Neural progenitor cell (in vitro differentiated cells): ENCODE measurements at regions not wholly inside any gene's neighbourhood (a gene's known extent, or its start where the extent isn't known, plus 50 kb on each side); places are given as distances from the start of the nearest gene placed in this dataset.

Experiments
- DNase-seq: peaks from one replicate; pipeline ENCODE4 v3.0.0-alpha.2; 2016; ENCODE audit warnings: low spot score
- H2AFZ ChIP-seq: fragments of 200-600 bp; sonication (generic); replicated peaks from 2 replicates; pipeline ENCODE4 v1.6.1; 2016; ENCODE audit warnings: antibody characterized with exemption
- H3F3A ChIP-seq: fragments of 200-600 bp; sonication (generic); 2 replicates; pipeline ENCODE4 v1.6.1; 2016; ENCODE audit warnings: antibody characterized with exemption, low read depth
- H3K27ac ChIP-seq: fragments of 200-600 bp; sonication (generic); 2 replicates; pipeline ENCODE4 v1.5.1; 2016; ENCODE audit warnings: mild to moderate bottlenecking
- H3K27me3 ChIP-seq: fragments of 200-600 bp; sonication (generic); 2 replicates; pipeline ENCODE4 v1.6.1; 2016; ENCODE audit warnings: mild to moderate bottlenecking, moderate library complexity
- H3K36me3 ChIP-seq: fragments of 200-600 bp; sonication (generic); 2 replicates; pipeline ENCODE4 v1.5.1; 2016
- H3K4me1 ChIP-seq: fragments of 200-600 bp; sonication (generic); 2 replicates; pipeline ENCODE4 v1.6.1; 2016; ENCODE audit warnings: mixed run types
- H3K4me2 ChIP-seq: fragments of 200-600 bp; sonication (generic); 2 replicates; pipeline ENCODE4 v1.6.1; 2016
- H3K4me3 ChIP-seq: fragments of 200-600 bp; sonication (generic); 2 replicates; pipeline ENCODE4 v1.5.1; 2016
- H3K79me2 ChIP-seq: fragments of 200-600 bp; sonication (generic); 2 replicates; pipeline ENCODE4 v1.6.1; 2016; ENCODE audit warnings: low read depth
- H3K9ac ChIP-seq: fragments of 200-600 bp; sonication (generic); 2 replicates; pipeline ENCODE4 v1.6.1; 2016
- H3K9me3 ChIP-seq: fragments of 200-600 bp; sonication (generic); 2 replicates; pipeline ENCODE4 v1.5.1; 2016; ENCODE audit warnings: low read depth
- H4K20me1 ChIP-seq: fragments of 200-600 bp; sonication (generic); 2 replicates; pipeline ENCODE4 v1.6.1; 2016; ENCODE audit warnings: low read depth
- H3K27ac Mint-ChIP-seq: 3 replicates; pipeline ENCODE4 v1.8.0; 2021; ENCODE audit warnings: mixed read lengths
- H3K27me3 Mint-ChIP-seq: 2 replicates; pipeline ENCODE4 v1.8.0; 2022; ENCODE audit warnings: low read depth, mild to moderate bottlenecking, inconsistent platforms, moderate library complexity, mixed read lengths; ENCODE audit not compliant: insufficient read depth
- H3K36me3 Mint-ChIP-seq: 3 replicates; pipeline ENCODE4 v1.8.0; 2021; ENCODE audit warnings: mixed read lengths
- H3K4me1 Mint-ChIP-seq: 3 replicates; pipeline ENCODE4 v1.8.0; 2021; ENCODE audit warnings: mixed read lengths
- H3K4me3 Mint-ChIP-seq: 3 replicates; pipeline ENCODE4 v1.8.0; 2021; ENCODE audit warnings: mild to moderate bottlenecking, moderate library complexity, mixed read lengths
- H3K9me3 Mint-ChIP-seq: 3 replicates; pipeline ENCODE4 v1.8.0; 2020; ENCODE audit warnings: mixed read lengths
- EZH2 ChIP-seq: fragments of 200-600 bp; sonication (generic); IDR thresholded peaks from 2 replicates; pipeline ENCODE4 v1.6.1; 2017; ENCODE audit warnings: antibody characterized with exemption, mild to moderate bottlenecking, moderate library complexity
- EZH2phosphoT487 ChIP-seq: fragments of 200-600 bp; sonication (generic); IDR thresholded peaks from 2 replicates; pipeline ENCODE4 v1.6.1; 2017; ENCODE audit warnings: antibody characterized with exemption
- TF ChIP-seq, protein P1 (sequence below): fragments of 200-600 bp; sonication (generic); IDR thresholded peaks from 2 replicates; pipeline ENCODE4 v1.5.1; 2017; ENCODE audit warnings: antibody characterized with exemption, mild to moderate bottlenecking

DNA sequence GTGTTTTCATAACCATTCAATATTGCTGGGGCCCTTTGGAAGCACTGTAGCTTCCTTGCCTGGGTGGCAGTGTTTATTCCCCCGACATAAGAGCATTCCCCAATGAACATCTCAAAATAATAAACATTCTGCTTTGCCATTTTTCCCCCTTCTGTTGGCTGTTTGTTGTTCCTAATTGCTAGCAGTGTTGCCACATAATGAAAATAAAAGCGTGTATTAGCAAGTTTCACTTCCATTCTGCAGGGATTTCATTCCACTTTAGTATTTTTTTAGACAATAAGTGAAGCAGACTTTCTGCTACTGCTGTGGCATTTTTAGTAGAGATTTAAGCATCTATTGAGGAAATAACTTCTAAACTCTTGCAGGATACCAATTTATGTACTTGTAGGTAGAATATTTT, 154.7 kb upstream of the GALNT13 start:
- peaks cover 2% of the 10 kb centered on the region for H3K9me3 Mint-ChIP-seq
- H3K4me3 Mint-ChIP-seq: no peak overlapping the region
- Histone ChIP-seq H3K4me2 (no peak overlapping the region), H3K9ac (no peak overlapping the region), H3K27me3 (no peaks in the 10 kb centered on the region), H3K9me3 (no peaks in the 10 kb centered on the region), H3K79me2 (no peaks in the 10 kb centered on the region), H3K4me3 (no peak overlapping the region), H4K20me1 (no peaks in the 10 kb centered on the region), H3K4me1 (no peaks in the 10 kb centered on the region), H3K36me3 (no peaks in the 10 kb centered on the region), H2AFZ (no peak overlapping the region), H3K27ac (no peak overlapping the region), H3F3A (no peaks in the 10 kb centered on the region)
- peaks cover 6% of the 10 kb centered on the region for H3K4me1 Mint-ChIP-seq
- no peak overlapping the region for H3K27ac Mint-ChIP-seq
- H3K36me3 Mint-ChIP-seq: no peaks in the 10 kb centered on the region
- TF ChIP-seq, protein P1, sequence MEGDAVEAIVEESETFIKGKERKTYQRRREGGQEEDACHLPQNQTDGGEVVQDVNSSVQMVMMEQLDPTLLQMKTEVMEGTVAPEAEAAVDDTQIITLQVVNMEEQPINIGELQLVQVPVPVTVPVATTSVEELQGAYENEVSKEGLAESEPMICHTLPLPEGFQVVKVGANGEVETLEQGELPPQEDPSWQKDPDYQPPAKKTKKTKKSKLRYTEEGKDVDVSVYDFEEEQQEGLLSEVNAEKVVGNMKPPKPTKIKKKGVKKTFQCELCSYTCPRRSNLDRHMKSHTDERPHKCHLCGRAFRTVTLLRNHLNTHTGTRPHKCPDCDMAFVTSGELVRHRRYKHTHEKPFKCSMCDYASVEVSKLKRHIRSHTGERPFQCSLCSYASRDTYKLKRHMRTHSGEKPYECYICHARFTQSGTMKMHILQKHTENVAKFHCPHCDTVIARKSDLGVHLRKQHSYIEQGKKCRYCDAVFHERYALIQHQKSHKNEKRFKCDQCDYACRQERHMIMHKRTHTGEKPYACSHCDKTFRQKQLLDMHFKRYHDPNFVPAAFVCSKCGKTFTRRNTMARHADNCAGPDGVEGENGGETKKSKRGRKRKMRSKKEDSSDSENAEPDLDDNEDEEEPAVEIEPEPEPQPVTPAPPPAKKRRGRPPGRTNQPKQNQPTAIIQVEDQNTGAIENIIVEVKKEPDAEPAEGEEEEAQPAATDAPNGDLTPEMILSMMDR: no peak
- TF ChIP-seq EZH2 (no peak), EZH2phosphoT487 (no peak)
- no peaks in the 10 kb centered on the region for H3K27me3 Mint-ChIP-seq
- DNase-seq: no peak

DNA sequence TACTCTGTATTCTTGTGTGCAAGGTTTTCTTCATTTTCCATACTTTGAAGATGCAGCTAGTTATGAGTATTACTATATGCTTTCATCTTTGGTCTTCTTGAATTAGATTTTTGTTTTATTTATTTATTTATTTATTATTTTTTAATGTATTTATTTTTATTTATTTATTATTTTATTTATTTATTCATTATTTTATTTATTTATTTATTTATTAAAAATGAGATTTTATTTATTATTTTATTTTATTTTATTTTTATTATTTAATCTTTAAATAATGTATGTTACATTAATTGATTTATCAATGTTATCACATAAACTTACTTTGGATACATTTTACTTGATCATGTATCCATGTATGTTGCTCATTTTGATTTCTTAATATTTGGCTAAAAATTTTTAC, 132.3 kb upstream of the GALNT13 start:
- Histone ChIP-seq H3K9me3 (no peaks in the 10 kb centered on the region), H3K36me3 (no peaks in the 10 kb centered on the region), H3K27ac (no peak overlapping the region), H2AFZ (no peak overlapping the region), H4K20me1 (no peaks in the 10 kb centered on the region), H3K9ac (no peak overlapping the region), H3K79me2 (no peaks in the 10 kb centered on the region), H3K4me3 (no peak overlapping the region), H3K27me3 (no peaks in the 10 kb centered on the region), H3K4me1 (no peaks in the 10 kb centered on the region), H3K4me2 (no peak overlapping the region), H3F3A (no peaks in the 10 kb centered on the region)
- H3K27ac Mint-ChIP-seq: no peak overlapping the region
- H3K9me3 Mint-ChIP-seq: no peaks in the 10 kb centered on the region
- no peaks in the 10 kb centered on the region for H3K4me1 Mint-ChIP-seq
- no peak for DNase-seq
- no peaks in the 10 kb centered on the region for H3K36me3 Mint-ChIP-seq
- no peak overlapping the region for H3K4me3 Mint-ChIP-seq
- H3K27me3 Mint-ChIP-seq: peaks cover 2% of the 10 kb centered on the region
- TF ChIP-seq, protein P1: no peak
- TF ChIP-seq EZH2phosphoT487: no peak
- no peak for TF ChIP-seq EZH2

DNA sequence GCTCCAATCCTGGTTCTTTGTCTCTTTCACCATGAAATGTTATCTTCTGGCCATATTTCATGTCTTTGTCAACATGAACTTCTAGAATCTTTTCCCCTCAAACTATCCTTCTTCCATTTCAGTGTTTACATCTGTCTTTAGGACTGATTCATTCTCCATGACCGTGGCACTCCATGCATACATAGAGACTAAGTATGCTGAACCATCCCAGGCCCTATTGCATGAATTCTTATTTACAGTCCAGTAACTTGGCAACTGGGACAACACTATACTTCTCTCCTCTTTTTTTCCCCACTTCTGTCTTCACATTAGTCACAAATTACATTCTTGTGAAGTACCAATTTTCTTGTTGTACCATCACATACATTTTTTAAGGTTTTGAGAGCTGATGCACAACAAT, 109.8 kb upstream of the GALNT13 start:
- no peak overlapping the region for H3K27ac Mint-ChIP-seq

More for the DNA sequence above, 109.8 kb upstream of the GALNT13 start:
- Histone ChIP-seq H3K4me1 (no peaks in the 10 kb centered on the region), H2AFZ (no peak overlapping the region), H3K9me3 (peaks cover 5% of the 10 kb centered on the region), H3K79me2 (no peaks in the 10 kb centered on the region), H3K27ac (no peak overlapping the region), H3K4me2 (no peak overlapping the region), H3F3A (no peaks in the 10 kb centered on the region), H3K4me3 (no peak overlapping the region), H3K36me3 (no peaks in the 10 kb centered on the region), H3K9ac (no peak overlapping the region), H3K27me3 (no peaks in the 10 kb centered on the region), H4K20me1 (no peaks in the 10 kb centered on the region)
- Mint-ChIP-seq H3K4me1 (no peaks in the 10 kb centered on the region), H3K4me3 (no peak overlapping the region), H3K9me3 (peaks cover 21% of the 10 kb centered on the region), H3K27me3 (peaks cover 2% of the 10 kb centered on the region), H3K36me3 (no peaks in the 10 kb centered on the region)
- TF ChIP-seq, protein P1: no peak
- TF ChIP-seq EZH2: no peak
- TF ChIP-seq EZH2phosphoT487: no peak
- no peak for DNase-seq
